ENCODE measurements at regions not wholly inside any gene's neighbourhood (a gene's known extent, or its start where the extent isn't known, plus 50 kb on each side); places are given as distances from the start of the nearest gene placed in this dataset.

DNA sequence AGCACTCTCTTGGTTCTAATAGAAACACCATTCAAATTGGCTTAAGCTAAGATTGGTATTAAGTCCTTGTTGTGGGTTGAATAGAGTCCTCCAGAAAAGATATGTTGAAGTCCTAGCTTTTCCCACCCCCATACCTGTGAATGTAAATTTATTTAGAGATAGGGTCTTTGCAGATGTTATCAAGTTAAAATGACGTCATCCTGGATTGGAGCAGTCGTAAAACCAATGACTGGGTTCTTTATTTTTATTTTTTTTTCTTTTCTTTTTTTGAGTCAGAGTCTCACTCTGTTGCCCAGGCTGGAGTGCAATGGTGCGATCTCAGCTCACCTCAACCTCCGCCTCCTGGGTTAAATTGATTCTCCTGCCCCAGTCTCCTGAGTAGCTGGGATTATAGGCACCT is 658.6 kb upstream of the RBFOX1 start:
- no peak overlapping the region for H3K56ac ChIP-seq (ENCODE audit: extremely low read depth, insufficient read depth, low read length)
- H3K9me1 ChIP-seq (ENCODE audit: insufficient read depth, low read length), result no peaks in the 10 kb centered on the region
- H3K27ac ChIP-seq (ENCODE audit: insufficient read depth, low read length), result no peak overlapping the region
- TF ChIP-seq, protein P1, sequence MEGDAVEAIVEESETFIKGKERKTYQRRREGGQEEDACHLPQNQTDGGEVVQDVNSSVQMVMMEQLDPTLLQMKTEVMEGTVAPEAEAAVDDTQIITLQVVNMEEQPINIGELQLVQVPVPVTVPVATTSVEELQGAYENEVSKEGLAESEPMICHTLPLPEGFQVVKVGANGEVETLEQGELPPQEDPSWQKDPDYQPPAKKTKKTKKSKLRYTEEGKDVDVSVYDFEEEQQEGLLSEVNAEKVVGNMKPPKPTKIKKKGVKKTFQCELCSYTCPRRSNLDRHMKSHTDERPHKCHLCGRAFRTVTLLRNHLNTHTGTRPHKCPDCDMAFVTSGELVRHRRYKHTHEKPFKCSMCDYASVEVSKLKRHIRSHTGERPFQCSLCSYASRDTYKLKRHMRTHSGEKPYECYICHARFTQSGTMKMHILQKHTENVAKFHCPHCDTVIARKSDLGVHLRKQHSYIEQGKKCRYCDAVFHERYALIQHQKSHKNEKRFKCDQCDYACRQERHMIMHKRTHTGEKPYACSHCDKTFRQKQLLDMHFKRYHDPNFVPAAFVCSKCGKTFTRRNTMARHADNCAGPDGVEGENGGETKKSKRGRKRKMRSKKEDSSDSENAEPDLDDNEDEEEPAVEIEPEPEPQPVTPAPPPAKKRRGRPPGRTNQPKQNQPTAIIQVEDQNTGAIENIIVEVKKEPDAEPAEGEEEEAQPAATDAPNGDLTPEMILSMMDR (conservative IDR thresholded peaks at IDR 0.05; ENCODE audit: low read depth, low read length), result no peak
- TF ChIP-seq BHLHE40 (IDR thresholded peaks at IDR 0.05; ENCODE audit: low read depth, low read length) (no peak), CHD1 (IDR thresholded peaks at IDR 0.05; ENCODE audit: low read depth, low read length) (no peak)
- no peak for ATAC-seq (ENCODE audit: low read depth)
- CTCF ChIA-PET, result no interaction called here
- H3K9ac ChIP-seq (ENCODE audit: low read depth, low read length), result no peak overlapping the region
- in situ Hi-C loops (cut with MboI; ENCODE audit: low sequenced_read_pairs), result no loop called here
- no CpG with 5 or more reads among the region's 4 CpGs for WGBS, 2 experiments (ENCODE audit: extremely low coverage in 2 of 2, insufficient read length in 1 of 2)
- H4K5ac ChIP-seq (ENCODE audit: low read depth, low read length), result no peak overlapping the region
- no peak overlapping the region for H4K91ac ChIP-seq (ENCODE audit: insufficient read depth, low read depth, low read length)
- H3K79me1 ChIP-seq (ENCODE audit: low read depth in 1 of 2, low read length in 2 of 2), result no peaks in the 10 kb centered on the region
- no peak overlapping the region for H3K14ac ChIP-seq (replicated peaks; ENCODE audit: low read depth, low read length)
- H2AFZ ChIP-seq (replicated peaks; ENCODE audit: low read length, poor library complexity), result no peak overlapping the region
- H3K4me3 ChIP-seq (ENCODE audit: insufficient read depth, low read depth, low read length), result no peak overlapping the region
- no peak overlapping the region for H2BK120ac ChIP-seq (ENCODE audit: low read depth, low read length)
- no peaks in the 10 kb centered on the region for H4K20me1 ChIP-seq (ENCODE audit: insufficient read depth, low read length)
- POLR2A ChIA-PET (ENCODE audit: unreplicated experiment), result no interaction called here
- DNase-seq, result no peak
- no peak overlapping the region for H2BK15ac ChIP-seq (ENCODE audit: low read depth, low read length)
- H2AK5ac ChIP-seq (ENCODE audit: low read depth, low read length), result no peak overlapping the region
- H3K36me3 ChIP-seq (ENCODE audit: control insufficient read depth, insufficient read depth, low read length), result no peaks in the 10 kb centered on the region
- H3K9me3 ChIP-seq (ENCODE audit: control insufficient read depth, insufficient read depth, low read length), result peaks cover 11% of the 10 kb centered on the region
- H3K4me2 ChIP-seq (ENCODE audit: low read depth, low read length), result no peak overlapping the region
- H2AK9ac ChIP-seq (replicated peaks; ENCODE audit: low read depth, low read length, poor library complexity), result no peak overlapping the region
- no TSS peak for BruUV-seq (replicated peaks)
- no peaks in the 10 kb centered on the region for H3K27me3 ChIP-seq (ENCODE audit: control insufficient read depth, insufficient read depth, low read length)
- no peak overlapping the region for H4K8ac ChIP-seq (ENCODE audit: low read depth in 2 of 2, low read length in 2 of 2)
- no peak overlapping the region for H2BK20ac ChIP-seq (ENCODE audit: low read depth, low read length)
- H3K23ac ChIP-seq (ENCODE audit: low read depth, low read length), result no peak overlapping the region
- H3K4me1 ChIP-seq (ENCODE audit: control insufficient read depth, insufficient read depth, low read length), result no peaks in the 10 kb centered on the region
- dilution Hi-C loops (cut with HindIII; ENCODE audit: low sequenced_read_pairs, unreplicated experiment), result no loop called here
- no peak overlapping the region for H2BK5ac ChIP-seq (ENCODE audit: low read depth, low read length, poor library complexity, severe bottlenecking)
- intact Hi-C loops (cut with micrococcal nuclease), result no loop called here
- no peak overlapping the region for H3K4ac ChIP-seq (ENCODE audit: low read depth, low read length)
- no peak overlapping the region for H3K18ac ChIP-seq (ENCODE audit: low read depth, low read length)
